HL-60 (cell line): ENCODE measurements at regions not wholly inside any gene's neighbourhood (a gene's known extent, or its start where the extent isn't known, plus 50 kb on each side); places are given as distances from the start of the nearest gene placed in this dataset.

Experiments
- DNase-seq, 2 experiments: peaks; one replicate each; pipeline ENCODE4 v3.0.0-alpha.2; 2010 to 2020; ENCODE audit warnings: low read depth in 1 of 2, low spot score in 1 of 2
- H3K27ac ChIP-seq: fragments of 250-450 bp; sonication (Bioruptor Pico); replicated peaks from 2 replicates; pipeline ENCODE4 v1.5.1; 2020; ENCODE audit warnings: mild to moderate bottlenecking, moderate library complexity
- H3K27me3 ChIP-seq: fragments of 250-450 bp; sonication (Bioruptor Pico); 2 replicates; pipeline ENCODE4 v1.5.1; 2021; ENCODE audit warnings: mild to moderate bottlenecking, moderate library complexity; ENCODE audit not compliant: insufficient read depth, poor library complexity, severe bottlenecking
- H3K4me3 ChIP-seq: replicated peaks from 2 replicates; pipeline ENCODE4 v1.5.1; 2011; ENCODE audit warnings: mild to moderate bottlenecking, control low read depth, low read length; ENCODE audit not compliant: insufficient read depth
- CTCF ChIP-seq: IDR thresholded peaks from one replicate; pipeline ENCODE4 v1.5.1; 2011; ENCODE audit warnings: low read length, control low read depth, inconsistent platforms; ENCODE audit not compliant: insufficient read depth
- GABPA ChIP-seq: IDR thresholded peaks from 2 replicates; pipeline ENCODE4 v1.6.1; 2012; ENCODE audit warnings: low read depth
- POLR2AphosphoS5 ChIP-seq: IDR thresholded peaks from 2 replicates; pipeline ENCODE4 v1.6.1; 2012; ENCODE audit warnings: low read depth
- REST ChIP-seq: IDR thresholded peaks from 2 replicates; pipeline ENCODE4 v1.6.1; 2012; ENCODE audit warnings: low read depth; ENCODE audit not compliant: insufficient replicate concordance
- SPI1 ChIP-seq: IDR thresholded peaks from 2 replicates; pipeline ENCODE4 v1.6.1; 2012; ENCODE audit warnings: low read depth, mild to moderate bottlenecking, borderline replicate concordance

DNA sequence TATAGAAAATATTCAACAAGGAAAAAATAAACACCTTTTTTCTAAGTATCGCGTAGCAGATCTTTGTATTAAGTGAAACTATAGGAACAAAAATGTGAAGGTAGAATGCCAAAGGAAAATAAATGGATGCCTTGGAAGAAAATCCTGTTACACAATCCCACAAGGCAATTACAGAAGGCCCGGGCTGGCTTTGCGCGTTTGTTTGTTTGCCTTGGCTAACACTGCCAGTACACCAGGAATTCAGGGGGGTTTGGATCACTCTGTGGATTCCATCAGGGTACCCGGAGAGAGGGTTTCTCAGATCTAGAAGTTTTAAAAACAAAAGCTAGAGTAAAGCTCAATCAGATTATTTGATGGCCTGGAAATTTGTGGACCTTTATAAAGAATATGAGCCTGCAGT lies 478.3 kb downstream of the FBXO15 start:
- TF ChIP-seq GABPA (no peak), CTCF (no peak), SPI1 (no peak), POLR2AphosphoS5 (no peak), REST (no peak)
- DNase-seq = no peak
- Histone ChIP-seq H3K27ac (no peak overlapping the region), H3K4me3 (no peak overlapping the region), H3K27me3 (no peaks in the 10 kb centered on the region)

- DNase-seq = no peak
- H3K27me3 ChIP-seq = no peaks in the 10 kb centered on the region
- H3K27ac ChIP-seq = no peak overlapping the region
Measured at GRCh38 chr18:73668051-73668450, 479.6 kb downstream of the FBXO15 start.

DNA sequence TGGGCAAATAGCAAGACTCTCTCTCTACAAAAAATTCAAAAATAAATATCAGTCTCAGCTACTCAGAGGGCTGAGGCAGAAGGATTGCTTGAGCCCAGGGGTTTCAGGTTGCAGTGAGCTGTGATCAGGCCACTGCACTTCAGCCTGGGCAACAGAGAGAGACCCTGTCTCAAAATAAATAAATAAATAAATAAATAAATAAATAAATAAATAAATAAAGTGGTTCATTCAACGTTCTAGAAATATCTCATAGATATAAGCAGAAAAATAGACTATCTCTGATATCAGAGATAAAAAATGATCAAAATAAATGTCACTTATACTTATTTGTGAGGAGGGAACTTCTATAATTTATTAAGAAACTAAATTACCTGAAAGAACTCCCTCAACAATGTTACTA lies 480.9 kb downstream of the FBXO15 start:
- H3K27ac ChIP-seq = no peak overlapping the region
- H3K27me3 ChIP-seq = no peaks in the 10 kb centered on the region
- TF ChIP-seq CTCF (no peak), GABPA (no peak), SPI1 (no peak), REST (no peak), POLR2AphosphoS5 (no peak)
- DNase-seq = no peak
- H3K4me3 ChIP-seq = no peak overlapping the region

More at GRCh38 chr18:73668051-73668450, 479.6 kb downstream of the FBXO15 start:
- TF ChIP-seq CTCF (no peak), GABPA (no peak), REST (no peak)
- H3K4me3 ChIP-seq = no peak overlapping the region
